PC-3 (cell line): ENCODE measurements at regions not wholly inside any gene's neighbourhood (a gene's known extent, or its start where the extent isn't known, plus 50 kb on each side); places are given as distances from the start of the nearest gene placed in this dataset.

Source experiments
- EZH2 ChIP-seq: fragments of 300-600 bp; sonication (generic); IDR thresholded peaks from one replicate; pipeline ENCODE4 v1.6.1; 2017; ENCODE audit warnings: antibody characterized with exemption, mild to moderate bottlenecking, low read length; ENCODE audit not compliant: unreplicated experiment
- TF ChIP-seq, protein P1 (sequence below): fragments of 300-600 bp; sonication (generic); conservative IDR thresholded peaks from 2 replicates; pipeline ENCODE4 v1.5.1; 2017; ENCODE audit warnings: antibody characterized with exemption, low read depth, mild to moderate bottlenecking, low read length

DNA sequence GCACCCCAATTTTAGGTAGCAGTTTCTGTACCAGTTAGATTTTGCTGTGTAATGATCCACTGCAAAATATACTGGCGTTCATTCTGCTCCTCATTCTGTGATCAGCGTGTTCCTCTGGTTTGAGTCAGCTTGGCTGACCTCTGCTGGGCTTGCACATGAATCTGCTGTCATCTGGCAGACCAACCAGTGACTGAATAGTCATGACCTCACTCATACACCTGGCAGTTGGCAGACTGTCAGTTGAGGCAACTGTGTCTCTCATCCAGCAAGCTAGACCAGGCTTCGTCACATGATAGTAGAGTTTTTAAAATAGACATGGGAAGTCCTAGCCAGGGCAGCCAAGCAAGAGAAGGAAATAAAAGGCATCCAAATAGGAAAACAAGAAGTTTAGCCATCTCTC is 316.3 kb upstream of the LARGE1 start:
- TF ChIP-seq, protein P1, sequence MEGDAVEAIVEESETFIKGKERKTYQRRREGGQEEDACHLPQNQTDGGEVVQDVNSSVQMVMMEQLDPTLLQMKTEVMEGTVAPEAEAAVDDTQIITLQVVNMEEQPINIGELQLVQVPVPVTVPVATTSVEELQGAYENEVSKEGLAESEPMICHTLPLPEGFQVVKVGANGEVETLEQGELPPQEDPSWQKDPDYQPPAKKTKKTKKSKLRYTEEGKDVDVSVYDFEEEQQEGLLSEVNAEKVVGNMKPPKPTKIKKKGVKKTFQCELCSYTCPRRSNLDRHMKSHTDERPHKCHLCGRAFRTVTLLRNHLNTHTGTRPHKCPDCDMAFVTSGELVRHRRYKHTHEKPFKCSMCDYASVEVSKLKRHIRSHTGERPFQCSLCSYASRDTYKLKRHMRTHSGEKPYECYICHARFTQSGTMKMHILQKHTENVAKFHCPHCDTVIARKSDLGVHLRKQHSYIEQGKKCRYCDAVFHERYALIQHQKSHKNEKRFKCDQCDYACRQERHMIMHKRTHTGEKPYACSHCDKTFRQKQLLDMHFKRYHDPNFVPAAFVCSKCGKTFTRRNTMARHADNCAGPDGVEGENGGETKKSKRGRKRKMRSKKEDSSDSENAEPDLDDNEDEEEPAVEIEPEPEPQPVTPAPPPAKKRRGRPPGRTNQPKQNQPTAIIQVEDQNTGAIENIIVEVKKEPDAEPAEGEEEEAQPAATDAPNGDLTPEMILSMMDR = no peak
- TF ChIP-seq EZH2 = no peak
